Mucosa of rectum (tissue), 2 donors: ENCODE measurements at regions not wholly inside any gene's neighbourhood (a gene's known extent, or its start where the extent isn't known, plus 50 kb on each side); places are given as distances from the start of the nearest gene placed in this dataset.

Experiments
- H3K27ac ChIP-seq, 2 donors: one replicate each; pipeline ENCODE4 v1.7.0; 2013; ENCODE audit warnings: inconsistent platforms in 2 of 2, low read depth in 2 of 2, low read length in 2 of 2
- H3K27me3 ChIP-seq, 2 donors: one replicate each; pipeline ENCODE4 v1.7.0; 2013; ENCODE audit warnings: low read length in 2 of 2; ENCODE audit not compliant: control insufficient read depth in 2 of 2, insufficient read depth in 2 of 2
- H3K36me3 ChIP-seq, 2 donors: one replicate each; pipeline ENCODE4 v1.7.0; 2013; ENCODE audit warnings: low read length in 2 of 2; ENCODE audit not compliant: control insufficient read depth in 2 of 2, insufficient read depth in 2 of 2
- H3K4me1 ChIP-seq, 2 donors: one replicate each; pipeline ENCODE4 v1.7.0; 2013; ENCODE audit warnings: low read length in 2 of 2, mild to moderate bottlenecking in 1 of 2; ENCODE audit not compliant: control insufficient read depth in 2 of 2, insufficient read depth in 2 of 2
- H3K4me3 ChIP-seq, 2 donors: one replicate each; pipeline ENCODE4 v1.7.0; 2013; ENCODE audit warnings: low read length in 2 of 2
- H3K9ac ChIP-seq, 2 donors: one replicate each; pipeline ENCODE4 v1.7.0; 2013; ENCODE audit warnings: low read length in 2 of 2, low read depth in 1 of 2, mild to moderate bottlenecking in 1 of 2
- H3K9me3 ChIP-seq, 2 donors: one replicate each; pipeline ENCODE4 v1.7.0; 2013; ENCODE audit warnings: low read length in 2 of 2; ENCODE audit not compliant: control insufficient read depth in 2 of 2
- donor health status: healthy.
- donor health status: Normal muscosa, but diverticular disease.

GRCh38 chrX:139203651-139204570, 326.6 kb upstream of the F9 start:
- H3K27me3 ChIP-seq, result peaks cover 13 to 25% of the 10 kb centered on the region in 2 donors
- H3K9me3 ChIP-seq, result no peaks in the 10 kb centered on the region
- H3K4me3 ChIP-seq, result peak overlapping the region; percentile 44 to 50
- H3K9ac ChIP-seq, result peak overlapping the region in 1 of 2 donors; percentile 43
- H3K27ac ChIP-seq, result peak overlapping the region in 1 of 2 donors; percentile 5
- no peaks in the 10 kb centered on the region for H3K4me1 ChIP-seq
- no peaks in the 10 kb centered on the region for H3K36me3 ChIP-seq

GRCh38 chrX:139202742-139203420, 327.7 kb upstream of the F9 start:
- Histone ChIP-seq H3K4me3 (no peak overlapping the region), H3K9me3 (no peaks in the 10 kb centered on the region), H3K9ac (no peak overlapping the region), H3K4me1 (no peaks in the 10 kb centered on the region), H3K27me3 (peaks cover 9 to 22% of the 10 kb centered on the region in 2 donors), H3K27ac (no peak overlapping the region), H3K36me3 (no peaks in the 10 kb centered on the region)

- no peak overlapping the region for H3K4me3 ChIP-seq
- H3K27ac ChIP-seq, result no peak overlapping the region
- H3K4me1 ChIP-seq, result no peaks in the 10 kb centered on the region
- H3K9me3 ChIP-seq, result no peaks in the 10 kb centered on the region
- H3K36me3 ChIP-seq, result no peaks in the 10 kb centered on the region
- H3K9ac ChIP-seq, result no peak overlapping the region
- H3K27me3 ChIP-seq, result peaks cover 6 to 13% of the 10 kb centered on the region in 2 donors
These were observed 328.6 kb upstream of the F9 start for GRCh38 chrX:139201924-139202323.

- Histone ChIP-seq H3K4me1 (no peaks in the 10 kb centered on the region), H3K9me3 (no peaks in the 10 kb centered on the region), H3K36me3 (no peaks in the 10 kb centered on the region), H3K27me3 (peaks cover 2 to 7% of the 10 kb centered on the region in 2 donors), H3K4me3 (no peak overlapping the region), H3K27ac (no peak overlapping the region), H3K9ac (no peak overlapping the region)
These were observed 329.7 kb upstream of the F9 start for GRCh38 chrX:139200793-139201192.

GRCh38 chrX:139200346-139200745, 330.2 kb upstream of the F9 start:
- peaks cover 2 to 7% of the 10 kb centered on the region in 2 donors for H3K27me3 ChIP-seq
- no peaks in the 10 kb centered on the region for H3K4me1 ChIP-seq
- H3K27ac ChIP-seq, result no peak overlapping the region
- H3K9ac ChIP-seq, result no peak overlapping the region
- H3K36me3 ChIP-seq, result no peaks in the 10 kb centered on the region
- no peak overlapping the region for H3K4me3 ChIP-seq
- no peaks in the 10 kb centered on the region for H3K9me3 ChIP-seq

GRCh38 chrX:139199933-139200332, 330.6 kb upstream of the F9 start:
- Histone ChIP-seq H3K27me3 (peaks cover 2 to 7% of the 10 kb centered on the region in 2 donors), H3K27ac (no peak overlapping the region), H3K9me3 (no peaks in the 10 kb centered on the region)

GRCh38 chrX:139198936-139199335, 331.6 kb upstream of the F9 start:
- Histone ChIP-seq H3K9me3 (no peaks in the 10 kb centered on the region), H3K4me3 (no peak overlapping the region), H3K4me1 (no peaks in the 10 kb centered on the region), H3K9ac (no peak overlapping the region), H3K27ac (no peak overlapping the region), H3K36me3 (no peaks in the 10 kb centered on the region), H3K27me3 (peaks cover 2 to 7% of the 10 kb centered on the region in 2 donors)

More at GRCh38 chrX:139199933-139200332, 330.6 kb upstream of the F9 start:
- no peak overlapping the region for H3K9ac ChIP-seq
- H3K36me3 ChIP-seq, result no peaks in the 10 kb centered on the region
- no peak overlapping the region for H3K4me3 ChIP-seq
- H3K4me1 ChIP-seq, result no peaks in the 10 kb centered on the region

- Histone ChIP-seq H3K27me3 (peaks cover 0 to 2% of the 10 kb centered on the region in 2 donors), H3K4me1 (no peaks in the 10 kb centered on the region), H3K36me3 (no peaks in the 10 kb centered on the region), H3K9me3 (no peaks in the 10 kb centered on the region), H3K9ac (no peak overlapping the region), H3K4me3 (no peak overlapping the region), H3K27ac (no peak overlapping the region)
These were observed 333.6 kb upstream of the F9 start for GRCh38 chrX:139196890-139197289.

GRCh38 chrX:139194571-139195280, 335.8 kb upstream of the F9 start:
- H3K27ac ChIP-seq, result peak overlapping the region in 1 of 2 donors; percentile 39
- H3K9ac ChIP-seq, result peak overlapping the region in 1 of 2 donors; percentile 62

More at GRCh38 chrX:139194571-139195280, 335.8 kb upstream of the F9 start:
- Histone ChIP-seq H3K36me3 (no peaks in the 10 kb centered on the region), H3K27me3 (peaks cover 0 to 2% of the 10 kb centered on the region in 2 donors), H3K9me3 (no peaks in the 10 kb centered on the region), H3K4me1 (no peaks in the 10 kb centered on the region), H3K4me3 (peak overlapping the region; percentile 44 to 46)
